ENCODE measurements at regions not wholly inside any gene's neighbourhood (a gene's known extent, or its start where the extent isn't known, plus 50 kb on each side); places are given as distances from the start of the nearest gene placed in this dataset.

GRCh38 chr7:33781167-33781566 is 124.2 kb upstream of the BMPER start:
- H3K27me3 ChIP-seq, result no peaks in the 10 kb centered on the region
- no peak overlapping the region for H3K4me3 ChIP-seq
- peaks cover 0 to 8% (median 0%) of the 10 kb centered on the region in 4 donors for H3K9me3 ChIP-seq
- 74 to 87% methylated on average over 2 to 3 of the region's 3 CpGs for WGBS, 2 donors
- ATAC-seq (ENCODE audit: low FRiP score in 2 of 2), result no peak
- H3K4me1 ChIP-seq, result no peaks in the 10 kb centered on the region
- no peak for TF ChIP-seq POLR2A (IDR thresholded peaks at IDR 0.05)
- TF ChIP-seq, protein P1, sequence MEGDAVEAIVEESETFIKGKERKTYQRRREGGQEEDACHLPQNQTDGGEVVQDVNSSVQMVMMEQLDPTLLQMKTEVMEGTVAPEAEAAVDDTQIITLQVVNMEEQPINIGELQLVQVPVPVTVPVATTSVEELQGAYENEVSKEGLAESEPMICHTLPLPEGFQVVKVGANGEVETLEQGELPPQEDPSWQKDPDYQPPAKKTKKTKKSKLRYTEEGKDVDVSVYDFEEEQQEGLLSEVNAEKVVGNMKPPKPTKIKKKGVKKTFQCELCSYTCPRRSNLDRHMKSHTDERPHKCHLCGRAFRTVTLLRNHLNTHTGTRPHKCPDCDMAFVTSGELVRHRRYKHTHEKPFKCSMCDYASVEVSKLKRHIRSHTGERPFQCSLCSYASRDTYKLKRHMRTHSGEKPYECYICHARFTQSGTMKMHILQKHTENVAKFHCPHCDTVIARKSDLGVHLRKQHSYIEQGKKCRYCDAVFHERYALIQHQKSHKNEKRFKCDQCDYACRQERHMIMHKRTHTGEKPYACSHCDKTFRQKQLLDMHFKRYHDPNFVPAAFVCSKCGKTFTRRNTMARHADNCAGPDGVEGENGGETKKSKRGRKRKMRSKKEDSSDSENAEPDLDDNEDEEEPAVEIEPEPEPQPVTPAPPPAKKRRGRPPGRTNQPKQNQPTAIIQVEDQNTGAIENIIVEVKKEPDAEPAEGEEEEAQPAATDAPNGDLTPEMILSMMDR (IDR thresholded peaks at IDR 0.05), result no peak
- TF ChIP-seq POLR2AphosphoS5 (IDR thresholded peaks at IDR 0.05), result no peak
- no peak for TF ChIP-seq EP300 (IDR thresholded peaks at IDR 0.05)
- H3K36me3 ChIP-seq, result no peaks in the 10 kb centered on the region
- no peak for DNase-seq
- H3K27ac ChIP-seq, result no peak overlapping the region

DNA sequence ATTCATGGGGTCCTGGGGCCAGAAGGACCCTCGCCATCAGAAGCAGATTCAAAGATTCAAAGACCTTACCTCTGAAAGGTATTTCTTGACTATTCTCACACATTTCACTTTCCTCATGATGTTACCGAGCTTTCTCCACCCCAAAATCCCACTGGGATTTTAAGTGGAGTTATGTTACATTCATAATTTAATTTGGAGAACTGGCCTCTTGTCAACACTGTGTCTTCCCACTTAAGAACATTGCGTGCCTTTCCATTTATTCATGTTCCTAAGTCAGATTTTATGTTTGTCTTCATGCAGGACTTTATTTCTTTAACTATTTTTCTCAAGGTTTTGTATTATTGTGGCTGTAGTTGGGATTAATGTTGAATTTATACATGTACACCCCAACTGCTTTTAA is 123.5 kb upstream of the BMPER start:
- Histone ChIP-seq H3K27ac (no peak overlapping the region), H3K36me3 (no peaks in the 10 kb centered on the region), H3K4me3 (no peak overlapping the region), H3K27me3 (no peaks in the 10 kb centered on the region), H3K9me3 (peaks cover 0 to 8% (median 0%) of the 10 kb centered on the region in 4 donors), H3K4me1 (no peaks in the 10 kb centered on the region)
- ATAC-seq (ENCODE audit: low FRiP score in 2 of 2) (peak in 1 of 2 donors; percentile 25), DNase-seq (no peak)
- WGBS, 2 donors, result 86 to 93% methylated on average over 3 of the region's 3 CpGs
- TF ChIP-seq POLR2A (IDR thresholded peaks at IDR 0.05), result no peak
- TF ChIP-seq POLR2AphosphoS5 (IDR thresholded peaks at IDR 0.05), result no peak
- TF ChIP-seq, protein P1 (IDR thresholded peaks at IDR 0.05), result no peak
- TF ChIP-seq EP300 (IDR thresholded peaks at IDR 0.05), result no peak

DNA sequence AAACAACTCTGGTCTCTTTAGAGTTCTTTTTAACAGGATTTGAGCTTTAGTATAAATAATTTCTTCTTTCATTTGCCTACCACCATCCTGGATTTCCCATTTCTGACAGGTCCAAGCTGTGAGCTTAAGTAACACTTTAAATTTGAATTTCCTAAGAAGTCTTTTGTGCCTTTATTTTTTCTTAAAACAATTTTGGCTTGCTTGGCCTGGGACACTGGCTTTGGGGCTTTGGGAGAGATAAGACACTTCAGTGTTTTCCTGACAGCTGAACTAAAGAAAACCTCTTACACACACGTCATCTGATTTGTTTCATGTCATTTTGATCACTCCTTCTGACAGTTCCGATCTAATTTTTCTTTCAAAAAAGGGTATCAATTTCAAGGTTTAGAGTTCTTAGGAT is 121.3 kb upstream of the BMPER start:
- no peaks in the 10 kb centered on the region for H3K4me1 ChIP-seq
- H3K27ac ChIP-seq, result no peak overlapping the region
- no peaks in the 10 kb centered on the region for H3K36me3 ChIP-seq
- WGBS, 2 donors, result 90 to 92% methylated on average over 2 of the region's 2 CpGs
- DNase-seq (no peak), ATAC-seq (ENCODE audit: low FRiP score in 2 of 2) (no peak)
- no peak overlapping the region for H3K4me3 ChIP-seq
- no peaks in the 10 kb centered on the region for H3K27me3 ChIP-seq
- TF ChIP-seq POLR2AphosphoS5 (IDR thresholded peaks at IDR 0.05) (no peak), POLR2A (IDR thresholded peaks at IDR 0.05) (no peak), EP300 (IDR thresholded peaks at IDR 0.05) (no peak)
- TF ChIP-seq, protein P1 (IDR thresholded peaks at IDR 0.05), result no peak
- H3K9me3 ChIP-seq, result peaks cover 0 to 8% (median 0%) of the 10 kb centered on the region in 4 donors

GRCh38 chr7:33788531-33788930 is 116.8 kb upstream of the BMPER start:
- no peaks in the 10 kb centered on the region for H3K27me3 ChIP-seq
- 88 to 91% methylated on average over 6 of the region's 6 CpGs for WGBS, 2 donors
- TF ChIP-seq POLR2A (IDR thresholded peaks at IDR 0.05) (no peak), POLR2AphosphoS5 (IDR thresholded peaks at IDR 0.05) (no peak), EP300 (IDR thresholded peaks at IDR 0.05) (no peak)
- TF ChIP-seq, protein P1 (IDR thresholded peaks at IDR 0.05), result no peak
- no peak for ATAC-seq (ENCODE audit: low FRiP score in 2 of 2)
- H3K9me3 ChIP-seq, result no peaks in the 10 kb centered on the region
- H3K36me3 ChIP-seq, result no peaks in the 10 kb centered on the region
- no peaks in the 10 kb centered on the region for H3K4me1 ChIP-seq
- no peak overlapping the region for H3K4me3 ChIP-seq
- no peak for DNase-seq
- no peak overlapping the region for H3K27ac ChIP-seq

DNA sequence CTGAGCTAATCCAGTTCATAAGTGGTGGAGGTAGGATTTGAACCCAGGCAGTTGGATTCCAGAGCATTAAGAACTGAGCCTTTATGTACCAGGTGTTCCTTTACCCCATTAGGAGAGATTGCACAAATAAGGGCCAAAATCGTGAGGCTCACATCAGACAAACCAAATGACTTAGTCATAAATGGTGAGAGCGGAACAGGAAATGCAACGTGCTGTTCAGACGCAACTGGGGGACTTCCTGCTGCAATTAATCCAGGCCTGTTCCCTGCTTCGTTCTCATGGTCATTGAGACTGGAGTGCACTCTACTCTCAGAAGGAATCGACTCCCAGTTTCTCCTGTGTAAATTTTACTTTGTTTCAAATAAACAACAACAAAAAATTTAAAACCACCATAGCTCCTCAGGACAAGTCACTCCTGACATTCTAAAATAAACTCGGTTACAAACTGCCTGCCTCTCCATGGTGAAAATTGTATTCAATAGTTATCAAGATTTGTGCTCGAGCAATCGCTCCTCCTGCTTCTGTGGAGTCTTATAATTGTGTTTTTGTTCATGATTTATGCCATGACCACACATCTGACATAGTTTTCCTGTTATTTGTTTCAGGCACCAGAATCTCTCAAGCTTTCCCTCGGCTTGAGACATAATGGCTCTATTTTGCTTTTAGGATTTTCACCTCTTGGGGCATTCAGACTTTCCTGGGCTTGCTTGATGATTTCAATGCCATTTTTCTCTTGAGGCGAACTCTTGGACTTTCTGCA is 115.3 kb upstream of the BMPER start:
- ATAC-seq (ENCODE audit: low FRiP score in 2 of 2), result no peak
- TF ChIP-seq, protein P1 (IDR thresholded peaks at IDR 0.05), result no peak
- TF ChIP-seq POLR2AphosphoS5 (IDR thresholded peaks at IDR 0.05) (no peak), EP300 (IDR thresholded peaks at IDR 0.05) (no peak), POLR2A (IDR thresholded peaks at IDR 0.05) (no peak)
- no peaks in the 10 kb centered on the region for H3K9me3 ChIP-seq
- WGBS, 2 donors, result 49 to 57% methylated on average over 11 of the region's 11 CpGs
- H3K4me3 ChIP-seq, result no peak overlapping the region
- H3K27me3 ChIP-seq, result no peaks in the 10 kb centered on the region
- H3K4me1 ChIP-seq, result no peaks in the 10 kb centered on the region
- no peaks in the 10 kb centered on the region for H3K36me3 ChIP-seq
- H3K27ac ChIP-seq, result no peak overlapping the region
- DNase-seq, result no peak

Measured in upper lobe of left lung (tissue), 6 donors.